Esophagus muscularis mucosa (tissue), 4 donors: ENCODE measurements at regions not wholly inside any gene's neighbourhood (a gene's known extent, or its start where the extent isn't known, plus 50 kb on each side); places are given as distances from the start of the nearest gene placed in this dataset.
"Not testable (repeated sequence)": the region's sequence is repeated elsewhere in the genome, so short reads cannot be mapped to it uniquely, and the experiment has no call there.

ENCODE experiments used
- DNase-seq: peaks from one replicate; pipeline ENCODE4 v3.0.0-alpha.2; 2017; ENCODE audit errors: extremely low spot score
- H3K27ac ChIP-seq, 4 donors: fragments of 200-600 bp; sonication (generic); replicated peaks in 1 of 4; 1 replicate in 3 of 4; 2 replicates in 1 of 4; pipeline ENCODE4 v1.5.1; 2016 to 2019; ENCODE audit warnings: mild to moderate bottlenecking in 1 of 4
- H3K27me3 ChIP-seq, 4 donors: fragments of 200-600 bp; sonication (generic); one replicate each; pipeline versions ENCODE4 v1.5.1 to v1.6.0; 2016 to 2019
- H3K36me3 ChIP-seq, 4 donors: fragments of 200-600 bp; sonication (generic); one replicate each; pipeline ENCODE4 v1.5.1; 2016 to 2019
- H3K4me1 ChIP-seq, 4 donors: fragments of 200-600 bp; sonication (generic); one replicate each; pipeline ENCODE4 v1.5.1; 2016 to 2019
- H3K4me3 ChIP-seq, 4 donors: fragments of 200-600 bp; sonication (generic); 1 replicate in 2 of 4; 2 replicates in 2 of 4; pipeline ENCODE4 v1.5.1; 2016 to 2019; ENCODE audit warnings: mild to moderate bottlenecking in 4 of 4, moderate library complexity in 1 of 4
- H3K9me3 ChIP-seq, 4 donors: fragments of 200-600 bp; sonication (generic); 1 replicate in 3 of 4; 2 replicates in 1 of 4; pipeline ENCODE4 v1.5.1; 2016 to 2019
- CTCF ChIP-seq, 3 experiments: fragments of 200-600 bp in 2 of 3; fragments of 450-650 bp in 1 of 3; sonication (generic) in 2 of 3; IDR thresholded peaks; one replicate each; pipeline ENCODE4 v1.5.1; 2017 to 2019; ENCODE audit warnings: antibody characterized with exemption in 3 of 3, mild to moderate bottlenecking in 2 of 3, moderate library complexity in 1 of 3
- EP300 ChIP-seq: sonication (generic); formaldehyde crosslinking; IDR thresholded peaks from one replicate; pipeline ENCODE4 v1.6.1; 2017; ENCODE audit warnings: antibody characterized with exemption
- POLR2A ChIP-seq: fragments of 450-650 bp; IDR thresholded peaks from one replicate; pipeline ENCODE4 v1.6.1; 2017; ENCODE audit warnings: antibody characterized with exemption, moderate library complexity, mild to moderate bottlenecking, low read depth
- POLR2AphosphoS5 ChIP-seq, 2 donors: sonication (generic); formaldehyde crosslinking; IDR thresholded peaks; one replicate each; pipeline ENCODE4 v1.6.1; 2017; ENCODE audit warnings: antibody characterized with exemption in 2 of 2
- WGBS: methylation state at CpG from one replicate; pipeline ENCODE4 v1.1.5; 2018; 5-methylcytosine and 5-hydroxymethylcytosine counted together
- intact Hi-C: fragments of 100-400 bp; cut with DNase I; formaldehyde crosslinking; loops from one replicate; pipeline ENCODE4 v1.15.1; 2023
- small RNA-seq, 3 donors: library from RNA; depleted of rRNA; stranded (forward); fragments of <200 nt; gene quantifications; one replicate each; pipeline ENCODE3, GENCODE V24; 2016

GRCh38 chr4:177251237-177251636 is 58.4 kb upstream of the NEIL3 start:
- WGBS = 79% methylated on average over 7 of the region's 7 CpGs
- intact Hi-C loops = no loop called here

GRCh38 chr4:177255359-177255758 is 54.3 kb upstream of the NEIL3 start:
- Histone ChIP-seq H3K4me3 (no peak overlapping the region), H3K36me3 (no peaks in the 10 kb centered on the region), H3K27ac (no peak overlapping the region), H3K27me3 (no peaks in the 10 kb centered on the region), H3K4me1 (no peaks in the 10 kb centered on the region), H3K9me3 (no peaks in the 10 kb centered on the region)
- 76% methylated on average over 2 of the region's 2 CpGs for WGBS
- DNase-seq = no peak
- no peak for TF ChIP-seq POLR2A
- TF ChIP-seq POLR2AphosphoS5 (IDR thresholded peaks at IDR 0.05) = no peak
- no peak for TF ChIP-seq EP300
- TF ChIP-seq CTCF (IDR thresholded peaks at IDR 0.05) = no peak
- intact Hi-C loops = no loop called here

More at GRCh38 chr4:177251237-177251636, 58.4 kb upstream of the NEIL3 start:
- no peak for TF ChIP-seq POLR2A
- TF ChIP-seq CTCF (IDR thresholded peaks at IDR 0.05) = no peak
- TF ChIP-seq POLR2AphosphoS5 (IDR thresholded peaks at IDR 0.05) = no peak
- no peak for TF ChIP-seq EP300
- no peaks in the 10 kb centered on the region for H3K9me3 ChIP-seq
- no peaks in the 10 kb centered on the region for H3K36me3 ChIP-seq
- H3K27ac ChIP-seq = no peak overlapping the region
- H3K27me3 ChIP-seq = no peaks in the 10 kb centered on the region
- no peak overlapping the region for H3K4me3 ChIP-seq
- H3K4me1 ChIP-seq = peaks cover 0 to 15% (median 9%) of the 10 kb centered on the region in 4 donors
- DNase-seq = no peak

- Histone ChIP-seq H3K4me3 (no peak overlapping the region), H3K9me3 (no peaks in the 10 kb centered on the region), H3K36me3 (no peaks in the 10 kb centered on the region), H3K27ac (no peak overlapping the region), H3K4me1 (no peaks in the 10 kb centered on the region), H3K27me3 (no peaks in the 10 kb centered on the region)
- intact Hi-C loops = no loop called here
- WGBS = 70% methylated on average over 6 of the region's 6 CpGs
- no peak for DNase-seq
- no peak for TF ChIP-seq CTCF (IDR thresholded peaks at IDR 0.05)
- TF ChIP-seq EP300 = no peak
- TF ChIP-seq POLR2A = no peak
- TF ChIP-seq POLR2AphosphoS5 (IDR thresholded peaks at IDR 0.05) = no peak
These were observed 52.7 kb upstream of the NEIL3 start for GRCh38 chr4:177256950-177257349.

- intact Hi-C loops = not testable (repeated sequence)
These were observed 50.2 kb upstream of the NEIL3 start for GRCh38 chr4:177259466-177259865.

More at GRCh38 chr4:177259466-177259865, 50.2 kb upstream of the NEIL3 start:
- H3K4me1 ChIP-seq, H3K4me3 ChIP-seq, H3K36me3 ChIP-seq, DNase-seq, H3K27ac ChIP-seq, H3K27me3 ChIP-seq, H3K9me3 ChIP-seq: not testable (repeated sequence)
- WGBS = 86% methylated on average over 2 of the region's 2 CpGs

Small RNA genes in the stretch of these regions (small RNA-seq; reads per million reads assigned to genes)
- gene RN7SKP136 = 0 reads per million in 3 donors
